H1 (cell line): ENCODE measurements at regions not wholly inside any gene's neighbourhood (a gene's known extent, or its start where the extent isn't known, plus 50 kb on each side); places are given as distances from the start of the nearest gene placed in this dataset.

Source experiments
- CTCF ChIA-PET: fragments of 300-600 bp; sonication (Branson Sonifier 250); formaldehyde crosslinking; loops from one replicate; lab custom pipeline; 2021; ENCODE audit not compliant: partially characterized antibody; lab: Charles Lee
- POLR2A ChIA-PET: fragments of 300-600 bp; sonication (Branson Sonifier 250); formaldehyde crosslinking; loops from one replicate; lab custom pipeline; 2021; ENCODE audit warnings: inconsistent platforms; ENCODE audit not compliant: partially characterized antibody; lab: Charles Lee
- DNase-seq, 2 experiments: peaks; one replicate each; pipeline versions ENCODE4 v3.0.0 to v3.0.0-alpha.2; 2010 to 2022; ENCODE audit warnings: low spot score in 2 of 2, low read depth in 1 of 2, mixed read lengths in 1 of 2
- FAIRE-seq: peaks from 2 replicates; lab custom pipeline; 2011; peaks lifted over from hg19 to GRCh38; lab: Jason Lieb, UNC
- H2AFZ ChIP-seq: 2 replicates; pipeline ENCODE4 v1.8.1; 2012; ENCODE audit warnings: low read length, inconsistent platforms
- H2AK5ac ChIP-seq: 2 replicates; pipeline ENCODE4 v1.6.1; 2013; ENCODE audit warnings: low read depth, low read length
- H2BK120ac ChIP-seq: replicated peaks from 2 replicates; pipeline ENCODE3; 2013; ENCODE audit warnings: low read depth, low read length, inconsistent platforms
- H2BK12ac ChIP-seq: 2 replicates; pipeline ENCODE4 v1.6.1; 2013; ENCODE audit warnings: low read depth, low read length
- H2BK15ac ChIP-seq: 2 replicates; pipeline ENCODE4 v1.6.1; 2013; ENCODE audit warnings: low read length
- H2BK20ac ChIP-seq: 2 replicates; pipeline ENCODE4 v1.6.1; 2013; ENCODE audit warnings: low read length
- H2BK5ac ChIP-seq: 2 replicates; pipeline ENCODE4 v1.6.1; 2013; ENCODE audit warnings: low read depth, low read length
- H3K14ac ChIP-seq: 2 replicates; pipeline ENCODE4 v1.6.1; 2013; ENCODE audit warnings: inconsistent platforms; ENCODE audit not compliant: insufficient read length
- H3K18ac ChIP-seq: 2 replicates; pipeline ENCODE4 v1.6.1; 2013; ENCODE audit warnings: low read length; ENCODE audit errors: extremely low read depth
- H3K23ac ChIP-seq: 2 replicates; pipeline ENCODE4 v1.6.1; 2013; ENCODE audit warnings: inconsistent platforms; ENCODE audit not compliant: insufficient read length
- H3K23me2 ChIP-seq: 2 replicates; pipeline ENCODE4 v1.6.1; 2013; ENCODE audit warnings: low read depth, low read length
- H3K27ac ChIP-seq: 2 replicates; pipeline ENCODE4 v1.6.1; 2011; ENCODE audit warnings: low read depth, low read length, inconsistent platforms
- H3K27me3 ChIP-seq, 4 experiments: replicated peaks in 1 of 4; 1 replicate in 1 of 4; 2 replicates in 3 of 4; pipeline versions ENCODE4 v1.6.1 to v1.8.1; 2011 to 2013; ENCODE audit warnings: low read length in 3 of 4, mild to moderate bottlenecking in 3 of 4, inconsistent platforms in 2 of 4, mixed read lengths in 2 of 4, moderate library complexity in 1 of 4; ENCODE audit not compliant: control insufficient read depth in 3 of 4, insufficient read depth in 3 of 4; ENCODE audit errors: extremely low read depth in 1 of 4
- H3K36me3 ChIP-seq, 4 experiments: 2 replicates each; pipeline versions ENCODE4 v1.6.1 to v1.8.1; 2011 to 2013; ENCODE audit warnings: mild to moderate bottlenecking in 4 of 4, low read length in 3 of 4, moderate library complexity in 2 of 4, control low read depth in 1 of 4, inconsistent platforms in 1 of 4; ENCODE audit not compliant: insufficient read depth in 4 of 4, control insufficient read depth in 2 of 4
- H3K4ac ChIP-seq: replicated peaks from 2 replicates; pipeline ENCODE3; 2013; ENCODE audit warnings: low read length, low read depth, mixed read lengths, inconsistent platforms; ENCODE audit not compliant: insufficient read length
- H3K4me1 ChIP-seq, 4 experiments: replicated peaks in 1 of 4; 1 replicate in 1 of 4; 2 replicates in 3 of 4; pipeline versions ENCODE4 v1.6.1 to v1.8.1; 2011 to 2013; ENCODE audit warnings: low read length in 3 of 4, inconsistent platforms in 2 of 4, mixed read lengths in 1 of 4; ENCODE audit not compliant: insufficient read depth in 4 of 4, control insufficient read depth in 3 of 4
- H3K4me2 ChIP-seq, 2 experiments: 2 replicates each; pipeline versions ENCODE4 v1.6.1 to v1.8.1; 2011 to 2013; ENCODE audit warnings: low read depth in 2 of 2, low read length in 2 of 2, control low read depth in 1 of 2, inconsistent platforms in 1 of 2, mild to moderate bottlenecking in 1 of 2; ENCODE audit not compliant: insufficient read depth in 1 of 2
- H3K4me3 ChIP-seq, 4 experiments: fragments of 200-600, 300-600 bp in 1 of 4; sonication (generic), shearing (Covaris generic), sonication (Bioruptor Twin) in 1 of 4; 2 replicates each; pipeline versions ENCODE4 v1.5.1 to v1.8.1; 2011 to 2016; ENCODE audit warnings: low read length in 4 of 4, low read depth in 3 of 4, control low read depth in 2 of 4, inconsistent platforms in 2 of 4, mild to moderate bottlenecking in 2 of 4, mixed read lengths in 1 of 4, moderate library complexity in 1 of 4; ENCODE audit not compliant: insufficient read depth in 2 of 4; ENCODE audit errors: extremely low read depth in 1 of 4
- H3K56ac ChIP-seq: replicated peaks from 2 replicates; pipeline ENCODE3; 2013; ENCODE audit warnings: low read depth, mild to moderate bottlenecking, mixed read lengths, low read length, inconsistent platforms; ENCODE audit not compliant: insufficient read length
- H3K79me1 ChIP-seq: 2 replicates; pipeline ENCODE4 v1.6.1; 2013; ENCODE audit warnings: low read depth, low read length, control low read depth
- H3K79me2 ChIP-seq, 2 experiments: 2 replicates each; pipeline versions ENCODE4 v1.6.1 to v1.8.1; 2012 to 2013; ENCODE audit warnings: low read length in 2 of 2, mild to moderate bottlenecking in 2 of 2, inconsistent platforms in 1 of 2; ENCODE audit not compliant: insufficient read depth in 2 of 2, control insufficient read depth in 1 of 2
- H3K9ac ChIP-seq, 4 experiments: replicated peaks in 1 of 4; 1 replicate in 1 of 4; 2 replicates in 3 of 4; pipeline versions ENCODE4 v1.6.1 to v1.8.1; 2011 to 2013; ENCODE audit warnings: low read depth in 3 of 4, low read length in 3 of 4, control low read depth in 2 of 4, mild to moderate bottlenecking in 2 of 4, moderate library complexity in 2 of 4, inconsistent platforms in 1 of 4; ENCODE audit errors: extremely low read depth in 1 of 4
- H3K9me3 ChIP-seq, 2 experiments: 2 replicates each; pipeline versions ENCODE4 v1.6.1 to v1.8.1; 2012 to 2013; ENCODE audit warnings: mild to moderate bottlenecking in 2 of 2, moderate library complexity in 2 of 2, control low read depth in 1 of 2, inconsistent platforms in 1 of 2, low read depth in 1 of 2, low read length in 1 of 2, mixed read lengths in 1 of 2; ENCODE audit not compliant: insufficient read depth in 2 of 2
- H4K20me1 ChIP-seq, 2 experiments: replicated peaks in 1 of 2; 2 replicates each; pipeline versions ENCODE3 to v1.8.1; 2011 to 2013; ENCODE audit warnings: inconsistent platforms in 2 of 2, low read length in 2 of 2, mild to moderate bottlenecking in 1 of 2; ENCODE audit not compliant: insufficient read depth in 2 of 2, control insufficient read depth in 1 of 2
- H4K5ac ChIP-seq: 2 replicates; pipeline ENCODE4 v1.6.1; 2013; ENCODE audit warnings: low read length, low read depth, mixed read lengths, inconsistent platforms; ENCODE audit not compliant: insufficient read length
- H4K8ac ChIP-seq: 2 replicates; pipeline ENCODE4 v1.8.0; 2013; ENCODE audit warnings: mild to moderate bottlenecking, moderate library complexity, low read length, inconsistent platforms; ENCODE audit not compliant: insufficient read depth; ENCODE audit errors: extremely low read depth
- H4K91ac ChIP-seq: replicated peaks from 2 replicates; pipeline ENCODE3; 2013; ENCODE audit warnings: low read length, mixed read lengths, inconsistent platforms; ENCODE audit not compliant: insufficient read length
- TCF12 ChIP-seq: IDR thresholded peaks from 2 replicates; pipeline ENCODE4 v1.6.1; 2011; ENCODE audit warnings: low read depth, mild to moderate bottlenecking, low read length
- WGBS, 2 experiments: shearing (Covaris generic) in 1 of 2; methylation state at CpG; one replicate each; pipeline versions ENCODE4 v1.1.6 to v1.1.7; 2013 to 2015; ENCODE audit warnings: low lambda C conversion rate in 2 of 2, mixed read lengths in 2 of 2, inconsistent platforms in 1 of 2, low coverage in 1 of 2, missing lambda C conversion rate in 1 of 2; ENCODE audit not compliant: insufficient replicate concordance in 2 of 2, insufficient coverage in 1 of 2, insufficient read length in 1 of 2; ENCODE audit errors: extremely low coverage in 1 of 2, missing lambda C conversion rate in 1 of 2; 5-methylcytosine and 5-hydroxymethylcytosine counted together

DNA sequence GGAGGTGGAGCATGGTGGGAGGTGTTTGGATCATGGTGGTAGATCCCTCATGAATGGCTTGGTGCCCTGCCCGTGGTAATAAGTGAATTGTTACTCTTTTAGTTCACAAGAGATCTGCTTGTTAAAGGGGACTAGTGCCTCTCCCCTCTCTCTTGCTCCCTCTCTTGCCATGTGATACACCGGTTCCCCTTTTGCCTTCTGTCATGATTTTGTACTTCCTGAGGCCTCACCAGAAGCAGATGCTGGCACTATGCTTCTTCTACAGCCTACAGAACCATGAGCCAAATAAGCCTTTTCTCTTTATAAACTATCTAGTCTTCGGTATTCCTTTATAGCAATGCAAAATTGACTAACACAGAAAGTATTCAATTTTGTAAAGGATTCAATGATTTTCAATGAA lies 817.1 kb downstream of the TLR4 start:
- POLR2A ChIA-PET: no interaction called here
- Histone ChIP-seq H2BK120ac (no peak overlapping the region), H3K4me1 (peaks cover 2 to 10% (median 6%) of the 10 kb centered on the region in 4 experiments; a peak in 6 of 7 replicates), H3K4me3 (no peak overlapping the region), H3K79me2 (no peaks in the 10 kb centered on the region), H3K79me1 (no peaks in the 10 kb centered on the region), H2BK12ac (no peak overlapping the region), H4K8ac (no peak overlapping the region)
- CTCF ChIA-PET: no interaction called here
- DNase-seq: no peak
- no peak for TF ChIP-seq TCF12
- TF ChIP-seq, all 59 proteins: peak for 0
- Histone ChIP-seq H2BK20ac (no peak overlapping the region), H3K23ac (no peak overlapping the region), H4K91ac (no peak overlapping the region), H3K18ac (no peak overlapping the region), H3K56ac (no peak overlapping the region), H2AFZ (no peak overlapping the region), H3K14ac (no peak overlapping the region), H2BK5ac (no peak overlapping the region), H3K27me3 (no peaks in the 10 kb centered on the region), H3K27ac (no peak overlapping the region), H4K5ac (no peak overlapping the region), H3K9ac (no peak overlapping the region), H2BK15ac (no peak overlapping the region), H3K36me3 (no peaks in the 10 kb centered on the region), H3K23me2 (no peaks in the 10 kb centered on the region), H3K4me2 (no peak overlapping the region), H3K9me3 (no peaks in the 10 kb centered on the region), H2AK5ac (no peak overlapping the region), H4K20me1 (no peaks in the 10 kb centered on the region), H3K4ac (no peak overlapping the region)
- 92% methylated on average over 3 of the region's 3 CpGs; no CpG with 5 or more reads in 1 of the 2 experiments for WGBS, 2 experiments
- no peak for FAIRE-seq
